ENCODE measurements at regions not wholly inside any gene's neighbourhood (a gene's known extent, or its start where the extent isn't known, plus 50 kb on each side); places are given as distances from the start of the nearest gene placed in this dataset.

DNA sequence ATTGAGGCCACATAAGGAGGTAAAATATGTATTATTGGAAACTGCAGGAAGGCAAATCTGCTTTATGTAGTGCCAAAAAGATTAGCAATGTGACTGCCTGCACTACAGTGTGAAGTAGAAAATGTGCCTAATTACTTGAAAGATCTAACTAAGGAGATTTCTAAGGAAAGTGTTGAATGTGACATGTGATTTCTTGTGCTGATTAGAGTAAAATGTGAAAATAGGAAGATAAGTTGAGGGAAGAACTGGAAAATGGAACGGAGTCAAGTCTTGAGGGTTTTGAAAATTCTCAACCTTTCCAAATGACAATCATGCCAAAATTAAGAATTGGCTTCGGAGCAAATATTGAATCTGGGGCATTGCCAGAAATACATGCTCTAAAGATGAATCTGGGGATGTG lies 209.5 kb upstream of the SPOCK3 start:
- DNase-seq (ENCODE audit: low spot score): no peak
- ChIA-PET POLR2A (ENCODE audit: low non-redundant PET) (no interaction called here), CTCF (no interaction called here)
- no peak overlapping the region for H3K27ac ChIP-seq
- TF ChIP-seq, protein P1, sequence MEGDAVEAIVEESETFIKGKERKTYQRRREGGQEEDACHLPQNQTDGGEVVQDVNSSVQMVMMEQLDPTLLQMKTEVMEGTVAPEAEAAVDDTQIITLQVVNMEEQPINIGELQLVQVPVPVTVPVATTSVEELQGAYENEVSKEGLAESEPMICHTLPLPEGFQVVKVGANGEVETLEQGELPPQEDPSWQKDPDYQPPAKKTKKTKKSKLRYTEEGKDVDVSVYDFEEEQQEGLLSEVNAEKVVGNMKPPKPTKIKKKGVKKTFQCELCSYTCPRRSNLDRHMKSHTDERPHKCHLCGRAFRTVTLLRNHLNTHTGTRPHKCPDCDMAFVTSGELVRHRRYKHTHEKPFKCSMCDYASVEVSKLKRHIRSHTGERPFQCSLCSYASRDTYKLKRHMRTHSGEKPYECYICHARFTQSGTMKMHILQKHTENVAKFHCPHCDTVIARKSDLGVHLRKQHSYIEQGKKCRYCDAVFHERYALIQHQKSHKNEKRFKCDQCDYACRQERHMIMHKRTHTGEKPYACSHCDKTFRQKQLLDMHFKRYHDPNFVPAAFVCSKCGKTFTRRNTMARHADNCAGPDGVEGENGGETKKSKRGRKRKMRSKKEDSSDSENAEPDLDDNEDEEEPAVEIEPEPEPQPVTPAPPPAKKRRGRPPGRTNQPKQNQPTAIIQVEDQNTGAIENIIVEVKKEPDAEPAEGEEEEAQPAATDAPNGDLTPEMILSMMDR (conservative IDR thresholded peaks at IDR 0.05; ENCODE audit: low read depth): no peak

DNA sequence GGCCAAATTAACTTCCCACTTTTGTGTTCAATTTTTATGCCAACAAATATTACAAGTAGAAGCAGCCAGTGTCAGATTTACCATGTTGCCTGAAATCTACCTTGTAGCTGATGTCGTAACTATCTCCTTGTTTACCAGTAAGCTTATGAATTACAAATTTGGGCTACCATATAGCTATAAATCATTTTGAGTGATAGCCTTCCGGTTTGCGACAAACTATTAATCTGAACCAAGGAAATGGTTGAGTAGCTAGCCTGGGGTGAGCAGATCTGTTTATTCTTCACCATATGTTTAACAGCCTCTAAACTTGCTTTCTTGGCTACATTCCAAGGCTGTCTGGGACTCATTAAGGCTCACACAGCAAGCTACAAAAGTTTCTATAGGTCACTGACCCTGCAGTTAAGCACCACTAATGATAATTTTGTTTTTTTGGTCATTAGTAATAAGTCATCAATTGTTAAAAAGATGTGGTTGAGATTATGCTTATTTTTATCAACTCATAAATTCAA lies 218.7 kb upstream of the SPOCK3 start:
- no peak for DNase-seq (ENCODE audit: low spot score)
- POLR2A ChIA-PET (ENCODE audit: low non-redundant PET): no interaction called here
- CTCF ChIA-PET: no interaction called here
- TF ChIP-seq, protein P1 (conservative IDR thresholded peaks at IDR 0.05; ENCODE audit: low read depth): no peak
- no peak overlapping the region for H3K27ac ChIP-seq

DNA sequence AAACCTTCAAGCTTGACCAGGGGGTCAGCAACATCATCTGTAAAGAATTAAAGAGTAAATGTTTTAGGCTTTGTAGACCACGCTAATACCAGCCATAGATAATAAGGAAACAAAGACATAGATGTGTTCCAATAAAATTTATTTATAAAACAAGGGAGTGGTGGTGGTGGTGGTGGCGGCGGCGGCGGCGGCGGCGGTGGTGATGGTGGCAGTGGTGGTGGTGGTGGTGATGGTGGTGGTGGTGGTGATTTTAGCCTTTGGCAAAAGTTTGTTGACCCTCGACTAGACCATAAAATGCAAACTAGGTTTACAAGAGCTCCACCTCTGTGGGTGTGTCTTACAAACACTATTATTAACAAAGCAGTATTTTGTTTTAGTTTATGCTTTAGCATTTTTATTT lies 222.3 kb upstream of the SPOCK3 start:
- TF ChIP-seq, protein P1 (conservative IDR thresholded peaks at IDR 0.05; ENCODE audit: low read depth): no peak
- ChIA-PET POLR2A (ENCODE audit: low non-redundant PET) (no interaction called here), CTCF (no interaction called here)
- DNase-seq (ENCODE audit: low spot score): no peak
- no peak overlapping the region for H3K27ac ChIP-seq

DNA sequence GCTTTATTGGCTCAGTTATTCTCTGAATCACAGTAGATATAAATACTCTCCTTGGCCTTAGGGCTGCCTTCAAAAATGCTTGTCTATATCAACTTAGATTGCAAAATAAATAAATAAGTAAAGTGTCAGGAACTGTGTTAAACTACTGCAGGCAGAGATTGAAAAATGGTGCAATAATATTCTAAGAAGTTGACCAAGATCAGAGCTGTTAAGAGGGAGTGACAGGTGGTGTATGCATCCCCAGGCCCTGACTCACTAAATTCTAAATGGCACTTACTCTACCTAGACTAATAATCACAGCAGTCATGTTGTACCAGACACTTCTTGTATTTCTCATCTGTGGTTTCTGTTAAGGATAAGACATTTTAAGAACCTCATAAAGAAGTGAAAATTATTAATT lies 235.1 kb upstream of the SPOCK3 start:
- H3K27ac ChIP-seq: no peak overlapping the region
- POLR2A ChIA-PET (ENCODE audit: low non-redundant PET): no interaction called here
- CTCF ChIA-PET: no interaction called here
- no peak for DNase-seq (ENCODE audit: low spot score)
- TF ChIP-seq, protein P1 (conservative IDR thresholded peaks at IDR 0.05; ENCODE audit: low read depth): no peak

DNA sequence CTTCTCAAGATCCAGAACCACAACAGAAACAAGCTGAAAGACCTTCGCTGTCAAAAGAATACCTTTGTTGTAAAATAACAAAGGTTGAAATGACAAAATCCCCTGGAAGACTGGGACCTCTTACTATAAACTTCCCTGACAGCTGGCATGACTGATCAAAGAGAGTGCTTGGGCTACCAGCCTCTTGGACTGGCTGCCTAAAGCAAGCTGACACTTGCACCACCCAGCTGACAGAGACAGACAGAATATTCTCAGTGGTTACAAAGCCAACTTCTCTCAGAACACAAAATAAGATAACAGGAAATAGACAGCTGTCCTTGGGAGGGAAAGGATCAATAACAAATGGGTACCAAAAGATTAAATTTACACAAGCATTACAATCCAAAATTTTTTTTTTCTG lies 241.7 kb upstream of the SPOCK3 start:
- ChIA-PET POLR2A (ENCODE audit: low non-redundant PET) (no interaction called here), CTCF (no interaction called here)
- no peak overlapping the region for H3K27ac ChIP-seq
- no peak for DNase-seq (ENCODE audit: low spot score)
- TF ChIP-seq, protein P1 (conservative IDR thresholded peaks at IDR 0.05; ENCODE audit: low read depth): no peak

DNA sequence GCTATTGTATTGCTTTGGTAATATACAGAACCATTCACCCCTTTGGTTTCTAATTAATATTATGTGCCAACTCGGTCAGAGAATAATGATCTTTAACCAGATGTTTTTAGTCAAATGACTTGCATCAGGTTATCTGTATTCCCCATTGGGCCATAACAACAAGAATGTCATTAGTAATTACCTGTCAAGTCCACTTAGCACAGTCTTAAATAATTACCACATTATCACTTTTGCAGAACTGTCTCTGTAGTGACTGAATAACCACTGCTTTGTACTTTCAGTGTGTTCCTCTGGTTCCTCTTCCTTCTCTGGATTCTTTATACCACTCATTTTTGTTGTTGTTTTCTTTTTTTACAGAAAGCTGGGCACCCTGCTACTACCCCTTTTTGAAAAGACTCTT lies 257.7 kb upstream of the SPOCK3 start:
- H3K27ac ChIP-seq: no peak overlapping the region
- ChIA-PET CTCF (interaction anchor here (0.6 kb wide), 1 partner anchor 29 kb away, joined by 5 read pairs; no protein-coding TSS in a partner anchor), POLR2A (ENCODE audit: low non-redundant PET) (no interaction called here)
- TF ChIP-seq, protein P1 (conservative IDR thresholded peaks at IDR 0.05; ENCODE audit: low read depth): no peak
- DNase-seq (ENCODE audit: low spot score): no peak

DNA sequence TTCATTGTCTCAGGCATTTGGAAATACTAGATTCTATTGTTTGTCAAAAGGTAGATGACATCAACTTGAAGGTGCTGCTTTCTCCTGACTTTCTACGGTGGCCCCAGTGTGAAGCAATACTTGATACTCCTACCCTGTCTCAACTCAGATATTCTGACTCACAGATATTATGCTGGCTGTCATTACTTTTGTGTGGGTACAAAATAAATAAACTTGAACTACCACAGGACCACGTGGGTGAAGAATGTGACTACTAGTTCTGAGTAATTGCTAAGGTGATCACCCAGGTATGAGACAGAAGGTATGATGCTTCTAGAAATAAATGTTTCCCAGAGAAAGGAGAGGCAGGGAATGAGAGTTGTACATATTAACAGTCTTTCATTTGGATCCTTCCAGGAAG lies 275.3 kb upstream of the SPOCK3 start:
- DNase-seq (ENCODE audit: low spot score): peak; percentile 4
- TF ChIP-seq, protein P1 (conservative IDR thresholded peaks at IDR 0.05; ENCODE audit: low read depth): no peak
- no peak overlapping the region for H3K27ac ChIP-seq
- ChIA-PET CTCF (no interaction called here), POLR2A (ENCODE audit: low non-redundant PET) (no interaction called here)
